Left lung (tissue), 4 donors: ENCODE measurements at regions not wholly inside any gene's neighbourhood (a gene's known extent, or its start where the extent isn't known, plus 50 kb on each side); places are given as distances from the start of the nearest gene placed in this dataset.

Experiments
- ATAC-seq: fragments of 200-7000 bp; cut with Tn5 transposase; one replicate; pipeline ENCODE4 v1.9.1; 2020; ENCODE audit warnings: moderate library complexity
- DNase-seq, 4 donors: peaks; one replicate each; pipeline ENCODE4 v3.0.0-alpha.2; 2013 to 2020
- H3K27ac ChIP-seq, 2 donors: fragments of 200-600 bp; sonication (generic) in 1 of 2; one replicate each; pipeline versions ENCODE4 v1.5.0 to v1.8.0; 2020 to 2021
- H3K27me3 ChIP-seq, 2 donors: fragments of 200-600 bp; sonication (generic) in 1 of 2; one replicate each; pipeline versions ENCODE4 v1.5.0 to v1.8.0; 2020 to 2021
- H3K36me3 ChIP-seq, 2 donors: fragments of 200-600 bp; sonication (generic) in 1 of 2; one replicate each; pipeline versions ENCODE4 v1.5.0 to v1.8.0; 2020 to 2021
- H3K4me1 ChIP-seq, 2 donors: fragments of 200-600 bp; one replicate each; pipeline ENCODE4 v1.8.0; 2021
- H3K4me3 ChIP-seq, 2 donors: fragments of 200-600 bp; sonication (generic) in 1 of 2; one replicate each; pipeline versions ENCODE4 v1.5.0 to v1.8.0; 2020 to 2021; ENCODE audit warnings: mild to moderate bottlenecking in 1 of 2
- H3K9me3 ChIP-seq, 2 donors: fragments of 200-600 bp; sonication (generic) in 1 of 2; one replicate each; pipeline versions ENCODE4 v1.5.0 to v1.8.0; 2020 to 2021
- intact Hi-C, 2 donors: fragments of 100-400 bp; cut with DNase I; formaldehyde crosslinking; loops; one replicate each; pipeline versions ENCODE4 v1.11.2 to v1.14.2; 2022
- TF ChIP-seq, protein P1 (sequence below), 2 donors: fragments of 200-600 bp; sonication (generic) in 1 of 2; IDR thresholded peaks; one replicate each; pipeline versions ENCODE4 v1.5.0 to v1.8.0; 2021; ENCODE audit warnings: antibody characterized with exemption in 2 of 2
- donor health status: DM: no; HTN: yes; CAD: no.
- donor health status: DM: no; HTN: no; CAD: no.

DNA sequence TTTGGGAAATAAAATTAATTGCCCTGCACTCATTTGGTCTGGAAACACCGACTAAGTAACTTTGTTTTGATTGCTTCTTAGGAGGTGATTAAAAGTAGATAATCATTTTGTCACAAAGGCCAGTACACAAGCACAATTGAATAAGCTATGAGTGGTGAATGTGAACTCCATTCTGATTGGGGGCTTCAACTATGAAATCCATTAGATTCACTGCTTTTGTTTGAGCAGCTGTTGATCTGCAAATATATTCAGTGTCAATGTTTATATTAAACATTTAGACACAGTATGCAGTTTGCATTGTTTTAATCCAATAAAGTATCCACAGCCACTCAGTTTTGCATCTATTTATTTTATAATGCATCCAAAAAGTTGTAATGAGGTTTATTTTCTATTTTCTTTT is 817.5 kb downstream of the CDH11 start:
- intact Hi-C loops = no loop called here
- Histone ChIP-seq H3K9me3 (peaks cover 0 to 4% of the 10 kb centered on the region in 2 donors), H3K27me3 (no peaks in the 10 kb centered on the region), H3K4me3 (no peak overlapping the region), H3K36me3 (no peaks in the 10 kb centered on the region), H3K4me1 (no peaks in the 10 kb centered on the region), H3K27ac (no peak overlapping the region)
- TF ChIP-seq, protein P1, sequence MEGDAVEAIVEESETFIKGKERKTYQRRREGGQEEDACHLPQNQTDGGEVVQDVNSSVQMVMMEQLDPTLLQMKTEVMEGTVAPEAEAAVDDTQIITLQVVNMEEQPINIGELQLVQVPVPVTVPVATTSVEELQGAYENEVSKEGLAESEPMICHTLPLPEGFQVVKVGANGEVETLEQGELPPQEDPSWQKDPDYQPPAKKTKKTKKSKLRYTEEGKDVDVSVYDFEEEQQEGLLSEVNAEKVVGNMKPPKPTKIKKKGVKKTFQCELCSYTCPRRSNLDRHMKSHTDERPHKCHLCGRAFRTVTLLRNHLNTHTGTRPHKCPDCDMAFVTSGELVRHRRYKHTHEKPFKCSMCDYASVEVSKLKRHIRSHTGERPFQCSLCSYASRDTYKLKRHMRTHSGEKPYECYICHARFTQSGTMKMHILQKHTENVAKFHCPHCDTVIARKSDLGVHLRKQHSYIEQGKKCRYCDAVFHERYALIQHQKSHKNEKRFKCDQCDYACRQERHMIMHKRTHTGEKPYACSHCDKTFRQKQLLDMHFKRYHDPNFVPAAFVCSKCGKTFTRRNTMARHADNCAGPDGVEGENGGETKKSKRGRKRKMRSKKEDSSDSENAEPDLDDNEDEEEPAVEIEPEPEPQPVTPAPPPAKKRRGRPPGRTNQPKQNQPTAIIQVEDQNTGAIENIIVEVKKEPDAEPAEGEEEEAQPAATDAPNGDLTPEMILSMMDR (IDR thresholded peaks at IDR 0.05) = no peak
- ATAC-seq (no peak), DNase-seq (no peak)

DNA sequence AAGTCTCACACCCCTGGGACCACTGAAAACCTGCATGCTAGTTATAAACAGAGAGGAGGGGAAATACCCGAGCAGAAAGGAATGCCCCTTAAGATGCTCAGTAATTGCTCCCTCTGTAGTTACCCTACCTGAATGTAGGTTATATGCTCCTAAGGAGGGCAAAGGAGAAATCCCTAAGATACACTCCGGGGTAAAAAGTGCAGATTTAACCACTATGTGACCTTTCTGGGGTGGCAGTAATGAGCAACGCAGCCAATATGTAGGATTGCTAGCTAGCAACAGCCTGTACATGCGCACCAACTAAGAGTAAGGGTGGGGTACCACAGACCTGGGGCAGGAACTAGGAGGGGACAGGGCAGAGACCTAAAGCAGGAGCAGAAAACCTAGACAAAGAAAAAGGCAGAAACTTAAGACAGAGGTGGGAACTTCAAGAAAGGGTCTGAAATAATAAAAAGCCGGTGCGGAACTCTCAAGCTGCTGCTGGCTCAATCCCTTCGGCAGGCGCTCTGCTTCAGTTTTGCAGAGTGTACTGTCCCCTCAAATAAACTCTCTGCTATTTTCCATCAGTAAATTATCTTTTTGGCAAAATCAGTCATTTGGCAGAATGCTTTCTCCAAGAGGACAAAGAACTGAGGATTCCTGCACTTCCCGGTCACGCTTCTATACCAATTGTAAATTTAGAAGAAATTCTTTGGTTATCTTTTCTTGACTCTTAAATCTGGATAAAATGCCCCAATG is 823.8 kb downstream of the CDH11 start:
- DNase-seq (no peak), ATAC-seq (no peak)
- Histone ChIP-seq H3K36me3 (no peaks in the 10 kb centered on the region), H3K4me3 (no peak overlapping the region), H3K27me3 (no peaks in the 10 kb centered on the region), H3K9me3 (peaks cover 0 to 1% of the 10 kb centered on the region in 2 donors), H3K4me1 (no peaks in the 10 kb centered on the region), H3K27ac (no peak overlapping the region)
- intact Hi-C loops = no loop called here
- TF ChIP-seq, protein P1 (IDR thresholded peaks at IDR 0.05) = no peak

DNA sequence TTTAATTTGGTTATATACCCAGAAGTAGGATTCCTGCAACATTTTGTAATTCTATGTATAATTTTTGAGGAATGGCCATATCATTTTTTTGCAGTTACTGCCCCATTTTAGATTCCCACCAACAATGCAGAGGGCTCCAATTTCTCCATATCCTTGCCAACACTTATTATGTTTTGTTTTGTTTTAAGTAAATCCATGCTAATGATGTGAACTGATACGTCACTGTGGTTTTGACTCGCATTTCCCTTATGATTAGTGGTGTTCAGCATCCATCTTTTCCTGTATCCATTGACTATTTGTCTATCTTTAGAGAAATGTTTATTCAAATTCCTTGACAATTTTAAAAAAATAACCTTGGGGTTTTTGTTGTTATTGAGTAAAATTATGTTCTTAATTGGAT is 826.4 kb downstream of the CDH11 start:
- no peaks in the 10 kb centered on the region for H3K9me3 ChIP-seq
- no peak for ATAC-seq
- no peaks in the 10 kb centered on the region for H3K27me3 ChIP-seq
- no peaks in the 10 kb centered on the region for H3K4me1 ChIP-seq
- TF ChIP-seq, protein P1 (IDR thresholded peaks at IDR 0.05) = no peak
- DNase-seq = no peak
- intact Hi-C loops = no loop called here
- H3K36me3 ChIP-seq = no peaks in the 10 kb centered on the region
- H3K4me3 ChIP-seq = no peak overlapping the region
- H3K27ac ChIP-seq = no peak overlapping the region

DNA sequence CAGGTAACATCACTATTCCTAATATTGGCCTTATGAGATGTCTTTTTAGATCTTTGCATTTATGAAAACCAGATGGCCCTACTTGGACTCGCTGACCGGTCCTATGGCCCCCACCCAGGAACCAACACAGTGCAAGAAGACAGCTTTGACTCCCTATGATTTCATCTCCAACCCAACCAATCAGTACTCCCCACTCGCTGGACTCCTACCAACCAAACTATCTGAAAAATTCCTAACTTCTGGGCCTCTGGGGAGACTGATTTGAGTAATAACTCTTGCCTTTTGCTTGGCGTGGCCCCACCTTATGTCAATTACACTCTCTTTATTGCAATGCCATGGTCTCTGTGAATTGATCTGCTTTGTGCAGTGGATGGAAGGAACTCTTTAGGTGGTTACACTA is 828.9 kb downstream of the CDH11 start:
- no peak overlapping the region for H3K4me3 ChIP-seq
- TF ChIP-seq, protein P1 (IDR thresholded peaks at IDR 0.05) = no peak
- no peaks in the 10 kb centered on the region for H3K36me3 ChIP-seq
- ATAC-seq (no peak), DNase-seq (no peak)
- H3K9me3 ChIP-seq = no peaks in the 10 kb centered on the region
- H3K27me3 ChIP-seq = no peaks in the 10 kb centered on the region
- no peak overlapping the region for H3K27ac ChIP-seq
- intact Hi-C loops = no loop called here
- H3K4me1 ChIP-seq = no peaks in the 10 kb centered on the region

DNA sequence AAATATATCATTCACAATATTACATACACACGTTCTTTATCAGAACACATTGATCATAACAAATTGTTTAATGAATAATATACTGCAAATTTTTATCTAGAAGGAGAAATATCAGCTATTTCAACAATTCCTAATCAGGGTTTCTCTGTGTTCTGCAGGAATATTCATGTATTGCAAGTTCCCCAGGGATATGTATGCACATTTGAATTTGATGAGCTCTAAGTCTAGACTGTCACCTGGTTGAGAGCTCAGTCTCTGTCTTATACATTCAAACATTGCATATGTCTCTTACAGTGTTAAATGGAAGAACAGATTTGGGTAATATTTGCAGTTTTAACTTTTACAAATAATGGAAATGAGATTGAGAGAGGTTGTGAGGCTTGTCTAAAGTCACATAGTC is 829.7 kb downstream of the CDH11 start:
- no peak for DNase-seq
- Histone ChIP-seq H3K27ac (no peak overlapping the region), H3K27me3 (no peaks in the 10 kb centered on the region), H3K36me3 (no peaks in the 10 kb centered on the region), H3K9me3 (no peaks in the 10 kb centered on the region), H3K4me1 (no peaks in the 10 kb centered on the region), H3K4me3 (no peak overlapping the region)
- intact Hi-C loops = no loop called here
- TF ChIP-seq, protein P1 (IDR thresholded peaks at IDR 0.05) = no peak
- ATAC-seq = no peak
